HepG2 (cell line): ENCODE measurements at regions not wholly inside any gene's neighbourhood (a gene's known extent, or its start where the extent isn't known, plus 50 kb on each side); places are given as distances from the start of the nearest gene placed in this dataset.

Experiments used
- ATAC-seq: fragments of 200-7000 bp; cut with Tn5 transposase; 3 replicates; pipeline ENCODE4 v1.9.1; 2020; ENCODE audit warnings: mild to moderate bottlenecking, moderate library complexity
- BruUV-seq: library from RNA; stranded (reverse); fragments of 400-500 nt; replicated peaks from 2 replicates; lab custom pipeline; 2021; lab: Mats Ljungman, UMichigan
- CTCF ChIA-PET: fragments of 300-600 bp; formaldehyde crosslinking; extraction: SDS; loops from one replicate; lab custom pipeline; 2021; ENCODE audit warnings: low total read pairs, inconsistent platforms, low intra/inter-chr PET ratio; lab: Yijun Ruan, JAX
- POLR2A ChIA-PET: fragments of 350-600 bp; sonication (Branson Sonifier 250); formaldehyde crosslinking; loops from one replicate; lab custom pipeline; 2020; ENCODE audit warnings: antibody characterized with exemption, inconsistent platforms; lab: Yijun Ruan, JAX
- DNase-seq: peaks from one replicate; pipeline ENCODE4 v3.0.0-alpha.2; 2015; ENCODE audit warnings: low spot score
- FAIRE-seq: peaks from 3 replicates; lab custom pipeline; 2011; peaks lifted over from hg19 to GRCh38; lab: Jason Lieb, UNC
- H2AFZ ChIP-seq: one replicate; pipeline ENCODE4 v1.6.1; 2011; ENCODE audit warnings: low read length, inconsistent platforms
- H3K27ac ChIP-seq: fragments of 300-600 bp; 3 replicates; pipeline ENCODE4 v1.8.0; 2011; ENCODE audit warnings: mixed run types, mild to moderate bottlenecking, mixed read lengths, low read length, inconsistent platforms; ENCODE audit not compliant: insufficient read depth; ENCODE audit errors: extremely low read length
- H3K27me3 ChIP-seq, 2 experiments: fragments of 200-600 bp in 1 of 2; 2 replicates in 1 of 2; 3 replicates in 1 of 2; pipeline versions ENCODE4 v1.6.0 to v1.8.0; 2011; ENCODE audit warnings: low read length in 2 of 2, mild to moderate bottlenecking in 2 of 2, moderate library complexity in 2 of 2, inconsistent platforms in 1 of 2; ENCODE audit not compliant: insufficient read depth in 2 of 2, control insufficient read depth in 1 of 2
- H3K36me3 ChIP-seq, 2 experiments: fragments of 200-600 bp in 1 of 2; replicated peaks in 1 of 2; 2 replicates in 1 of 2; 3 replicates in 1 of 2; pipeline versions ENCODE4 v1.5.1 to v1.8.0; 2011; ENCODE audit warnings: low read length in 2 of 2, inconsistent platforms in 1 of 2; ENCODE audit not compliant: insufficient read depth in 2 of 2, control insufficient read depth in 1 of 2
- H3K4me1 ChIP-seq: 2 replicates; pipeline ENCODE4 v1.5.1; 2012; ENCODE audit warnings: low read length, inconsistent platforms; ENCODE audit not compliant: insufficient read depth
- H3K4me2 ChIP-seq: 2 replicates; pipeline ENCODE4 v1.6.0; 2011; ENCODE audit warnings: low read depth, low read length, inconsistent platforms
- H3K4me3 ChIP-seq, 3 experiments: fragments of 200-600 bp in 1 of 3; sonication (generic), shearing (Covaris generic) in 1 of 3; replicated peaks in 1 of 3; 2 replicates each; pipeline ENCODE4 v1.5.1; 2011 to 2016; ENCODE audit warnings: low read length in 3 of 3, inconsistent platforms in 2 of 3, low read depth in 2 of 3, mild to moderate bottlenecking in 2 of 3, control low read depth in 1 of 3, mixed read lengths in 1 of 3; ENCODE audit not compliant: insufficient read depth in 1 of 3
- H3K79me2 ChIP-seq: one replicate; pipeline ENCODE4 v1.6.1; 2011; ENCODE audit warnings: low read length, inconsistent platforms; ENCODE audit not compliant: insufficient read depth
- H3K9ac ChIP-seq: 2 replicates; pipeline ENCODE4 v1.6.0; 2011; ENCODE audit warnings: mild to moderate bottlenecking, low read depth, low read length, inconsistent platforms; ENCODE audit not compliant: insufficient read depth
- H3K9me3 ChIP-seq: 2 replicates; pipeline ENCODE4 v1.5.1; 2012; ENCODE audit warnings: mild to moderate bottlenecking, low read length
- H4K20me1 ChIP-seq: 2 replicates; pipeline ENCODE4 v1.6.0; 2011; ENCODE audit warnings: inconsistent platforms, mild to moderate bottlenecking, low read length, moderate library complexity; ENCODE audit not compliant: insufficient read depth
- ATM ChIP-seq: fragments of 450-650 bp; IDR thresholded peaks from 2 replicates; pipeline ENCODE4 v1.7.1; 2017; ENCODE audit warnings: mild to moderate bottlenecking, borderline replicate concordance
- CBX1 ChIP-seq: IDR thresholded peaks from one replicate; pipeline ENCODE4 v1.6.1; 2016; ENCODE audit warnings: antibody characterized with exemption, low read depth
- ESRRA ChIP-seq: sonication (generic); formaldehyde crosslinking; IDR thresholded peaks from 2 replicates; pipeline ENCODE4 v1.5.1; 2020; ENCODE audit warnings: mild to moderate bottlenecking, low read depth, missing genetic modification reagents
- MBNL3 ChIP-seq: fragments of 250-450 bp; sonication (Bioruptor Pico); conservative IDR thresholded peaks from 2 replicates; pipeline ENCODE4 v1.8.0; 2022; ENCODE audit warnings: mild to moderate bottlenecking, inconsistent platforms
- PHB2 ChIP-seq: fragments of 450-650 bp; IDR thresholded peaks from 2 replicates; pipeline ENCODE4 v1.6.1; 2018; ENCODE audit not compliant: partially characterized antibody
- RFX1 ChIP-seq: fragments of 450-650 bp; IDR thresholded peaks from 2 replicates; pipeline ENCODE4 v1.6.1; 2017
- TCF7 ChIP-seq: sonication (generic); IDR thresholded peaks from 2 replicates; pipeline ENCODE4 v1.6.1; 2016; ENCODE audit warnings: antibody characterized with exemption, low read depth
- TFE3 ChIP-seq: IDR thresholded peaks from 2 replicates; pipeline ENCODE4 v1.6.1; 2016
- THAP9 ChIP-seq: sonication (generic); formaldehyde crosslinking; IDR thresholded peaks from 2 replicates; pipeline ENCODE4; 2020; ENCODE audit warnings: missing genetic modification reagents, mild to moderate bottlenecking, borderline replicate concordance
- ZNF263 ChIP-seq: sonication (generic); formaldehyde crosslinking; IDR thresholded peaks from 2 replicates; pipeline ENCODE4 v1.4.0; 2020; ENCODE audit warnings: missing genetic modification reagents
- ZNF337 ChIP-seq: sonication (generic); formaldehyde crosslinking; IDR thresholded peaks from 2 replicates; pipeline ENCODE4 v1.5.1; 2020; ENCODE audit warnings: missing genetic modification reagents, low read depth, mild to moderate bottlenecking, borderline replicate concordance
- ZNF749 ChIP-seq: sonication (generic); formaldehyde crosslinking; IDR thresholded peaks from 2 replicates; pipeline ENCODE4 v1.8.0; 2022; ENCODE audit warnings: mild to moderate bottlenecking, missing genetic modification reagents, moderate library complexity, borderline replicate concordance
- ZNF800 ChIP-seq: sonication (generic); formaldehyde crosslinking; IDR thresholded peaks from 2 replicates; pipeline ENCODE4 v1.4.0; 2020; ENCODE audit warnings: missing genetic modification reagents
- in situ Hi-C: cut with HindIII; loops from 2 replicates; pipeline ENCODE4 v1.10.0; 2017; ENCODE audit warnings: low pct_unique_long_range_greater_than_20kb; ENCODE audit not compliant: extremely low pct_ligation_motif_present
- intact Hi-C: fragments of 100-400 bp; cut with micrococcal nuclease; formaldehyde crosslinking; loops from one replicate; pipeline ENCODE4 v1.10.0; 2022; ENCODE audit not compliant: unreplicated experiment
- TF ChIP-seq, protein P1 (sequence below): sonication (generic); formaldehyde crosslinking; IDR thresholded peaks from 2 replicates; pipeline ENCODE4 v1.4.0; 2020; ENCODE audit warnings: mild to moderate bottlenecking, low read depth, missing genetic modification reagents
- TF ChIP-seq, protein P2 (sequence below), 2 experiments: IDR thresholded peaks; 2 replicates each; pipeline ENCODE4 v1.6.1; 2011 to 2012; ENCODE audit warnings: low read length in 2 of 2, borderline replicate concordance in 1 of 2, low read depth in 1 of 2, mild to moderate bottlenecking in 1 of 2, moderate library complexity in 1 of 2

DNA sequence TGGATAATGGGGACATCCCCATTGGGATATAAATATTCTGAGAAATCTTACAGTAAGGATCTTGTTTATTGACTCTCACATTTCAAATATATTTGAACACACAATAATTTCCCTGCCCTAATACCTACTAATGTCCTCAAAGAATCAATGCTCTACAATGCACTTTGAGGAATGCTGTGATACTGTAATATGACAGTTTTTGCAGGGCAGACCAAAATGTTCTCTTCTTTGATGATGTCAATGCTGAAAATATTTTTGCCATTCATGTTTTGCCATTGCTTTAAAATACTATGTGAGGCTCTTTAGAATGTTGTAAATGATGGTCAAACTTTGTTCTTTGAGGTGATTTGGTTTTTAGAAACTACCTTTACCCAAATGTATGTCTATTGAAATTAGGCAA lies 594.1 kb downstream of the INHBA start:
- H3K9ac ChIP-seq: no peak overlapping the region
- POLR2A ChIA-PET: no interaction called here
- no peak overlapping the region for H3K4me2 ChIP-seq
- CTCF ChIA-PET: no interaction called here
- H4K20me1 ChIP-seq: no peaks in the 10 kb centered on the region
- intact Hi-C loops (no loop called here), in situ Hi-C loops (no loop called here)
- no peaks in the 10 kb centered on the region for H3K4me1 ChIP-seq
- H2AFZ ChIP-seq: no peak overlapping the region
- no peaks in the 10 kb centered on the region for H3K9me3 ChIP-seq
- no peak for DNase-seq
- FAIRE-seq: no peak
- ATAC-seq: no peak
- H3K4me3 ChIP-seq: no peak overlapping the region
- no peak overlapping the region for H3K27ac ChIP-seq
- BruUV-seq: no TSS peak
- no peaks in the 10 kb centered on the region for H3K27me3 ChIP-seq
- no peaks in the 10 kb centered on the region for H3K36me3 ChIP-seq
- no peaks in the 10 kb centered on the region for H3K79me2 ChIP-seq
- TF ChIP-seq PHB2 (no peak), ZNF800 (CRISPR knock-in tag) (no peak), ZNF749 (CRISPR knock-in tag) (no peak), CBX1 (no peak), ZNF337 (CRISPR knock-in tag) (no peak), ESRRA (no peak), TCF7 (no peak), MBNL3 (CRISPR knock-in tag) (no peak), ATM (no peak), ZNF263 (CRISPR knock-in tag) (no peak), RFX1 (no peak), THAP9 (CRISPR knock-in tag) (no peak), TFE3 (CRISPR knock-in tag) (no peak)
- TF ChIP-seq, protein P1, sequence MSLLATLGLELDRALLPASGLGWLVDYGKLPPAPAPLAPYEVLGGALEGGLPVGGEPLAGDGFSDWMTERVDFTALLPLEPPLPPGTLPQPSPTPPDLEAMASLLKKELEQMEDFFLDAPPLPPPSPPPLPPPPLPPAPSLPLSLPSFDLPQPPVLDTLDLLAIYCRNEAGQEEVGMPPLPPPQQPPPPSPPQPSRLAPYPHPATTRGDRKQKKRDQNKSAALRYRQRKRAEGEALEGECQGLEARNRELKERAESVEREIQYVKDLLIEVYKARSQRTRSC (CRISPR knock-in tag): no peak
- TF ChIP-seq, protein P2, sequence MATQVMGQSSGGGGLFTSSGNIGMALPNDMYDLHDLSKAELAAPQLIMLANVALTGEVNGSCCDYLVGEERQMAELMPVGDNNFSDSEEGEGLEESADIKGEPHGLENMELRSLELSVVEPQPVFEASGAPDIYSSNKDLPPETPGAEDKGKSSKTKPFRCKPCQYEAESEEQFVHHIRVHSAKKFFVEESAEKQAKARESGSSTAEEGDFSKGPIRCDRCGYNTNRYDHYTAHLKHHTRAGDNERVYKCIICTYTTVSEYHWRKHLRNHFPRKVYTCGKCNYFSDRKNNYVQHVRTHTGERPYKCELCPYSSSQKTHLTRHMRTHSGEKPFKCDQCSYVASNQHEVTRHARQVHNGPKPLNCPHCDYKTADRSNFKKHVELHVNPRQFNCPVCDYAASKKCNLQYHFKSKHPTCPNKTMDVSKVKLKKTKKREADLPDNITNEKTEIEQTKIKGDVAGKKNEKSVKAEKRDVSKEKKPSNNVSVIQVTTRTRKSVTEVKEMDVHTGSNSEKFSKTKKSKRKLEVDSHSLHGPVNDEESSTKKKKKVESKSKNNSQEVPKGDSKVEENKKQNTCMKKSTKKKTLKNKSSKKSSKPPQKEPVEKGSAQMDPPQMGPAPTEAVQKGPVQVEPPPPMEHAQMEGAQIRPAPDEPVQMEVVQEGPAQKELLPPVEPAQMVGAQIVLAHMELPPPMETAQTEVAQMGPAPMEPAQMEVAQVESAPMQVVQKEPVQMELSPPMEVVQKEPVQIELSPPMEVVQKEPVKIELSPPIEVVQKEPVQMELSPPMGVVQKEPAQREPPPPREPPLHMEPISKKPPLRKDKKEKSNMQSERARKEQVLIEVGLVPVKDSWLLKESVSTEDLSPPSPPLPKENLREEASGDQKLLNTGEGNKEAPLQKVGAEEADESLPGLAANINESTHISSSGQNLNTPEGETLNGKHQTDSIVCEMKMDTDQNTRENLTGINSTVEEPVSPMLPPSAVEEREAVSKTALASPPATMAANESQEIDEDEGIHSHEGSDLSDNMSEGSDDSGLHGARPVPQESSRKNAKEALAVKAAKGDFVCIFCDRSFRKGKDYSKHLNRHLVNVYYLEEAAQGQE (IDR thresholded peaks at IDR 0.05; ENCODE audit: borderline replicate concordance in 1 of 2, low read depth in 1 of 2, low read length in 2 of 2): no peak
